H1 (cell line): ENCODE measurements at regions not wholly inside any gene's neighbourhood (a gene's known extent, or its start where the extent isn't known, plus 50 kb on each side); places are given as distances from the start of the nearest gene placed in this dataset.

Experiments
- CTCF ChIA-PET: fragments of 300-600 bp; sonication (Branson Sonifier 250); formaldehyde crosslinking; loops from one replicate; lab custom pipeline; 2021; ENCODE audit not compliant: partially characterized antibody; lab: Charles Lee
- POLR2A ChIA-PET: fragments of 300-600 bp; sonication (Branson Sonifier 250); formaldehyde crosslinking; loops from one replicate; lab custom pipeline; 2021; ENCODE audit warnings: inconsistent platforms; ENCODE audit not compliant: partially characterized antibody; lab: Charles Lee
- DNase-seq, 2 experiments: peaks; one replicate each; pipeline versions ENCODE4 v3.0.0 to v3.0.0-alpha.2; 2010 to 2022; ENCODE audit warnings: low spot score in 2 of 2, low read depth in 1 of 2, mixed read lengths in 1 of 2
- FAIRE-seq: peaks from 2 replicates; lab custom pipeline; 2011; peaks lifted over from hg19 to GRCh38; lab: Jason Lieb, UNC
- H2AFZ ChIP-seq: 2 replicates; pipeline ENCODE4 v1.8.1; 2012; ENCODE audit warnings: low read length, inconsistent platforms
- H2AK5ac ChIP-seq: 2 replicates; pipeline ENCODE4 v1.6.1; 2013; ENCODE audit warnings: low read depth, low read length
- H2BK120ac ChIP-seq: replicated peaks from 2 replicates; pipeline ENCODE3; 2013; ENCODE audit warnings: low read depth, low read length, inconsistent platforms
- H2BK12ac ChIP-seq: 2 replicates; pipeline ENCODE4 v1.6.1; 2013; ENCODE audit warnings: low read depth, low read length
- H2BK15ac ChIP-seq: 2 replicates; pipeline ENCODE4 v1.6.1; 2013; ENCODE audit warnings: low read length
- H2BK20ac ChIP-seq: 2 replicates; pipeline ENCODE4 v1.6.1; 2013; ENCODE audit warnings: low read length
- H2BK5ac ChIP-seq: 2 replicates; pipeline ENCODE4 v1.6.1; 2013; ENCODE audit warnings: low read depth, low read length
- H3K14ac ChIP-seq: 2 replicates; pipeline ENCODE4 v1.6.1; 2013; ENCODE audit warnings: inconsistent platforms; ENCODE audit not compliant: insufficient read length
- H3K18ac ChIP-seq: 2 replicates; pipeline ENCODE4 v1.6.1; 2013; ENCODE audit warnings: low read length; ENCODE audit errors: extremely low read depth
- H3K23ac ChIP-seq: 2 replicates; pipeline ENCODE4 v1.6.1; 2013; ENCODE audit warnings: inconsistent platforms; ENCODE audit not compliant: insufficient read length
- H3K23me2 ChIP-seq: 2 replicates; pipeline ENCODE4 v1.6.1; 2013; ENCODE audit warnings: low read depth, low read length
- H3K27ac ChIP-seq: 2 replicates; pipeline ENCODE4 v1.6.1; 2011; ENCODE audit warnings: low read depth, low read length, inconsistent platforms
- H3K27me3 ChIP-seq, 4 experiments: replicated peaks in 1 of 4; 1 replicate in 1 of 4; 2 replicates in 3 of 4; pipeline versions ENCODE4 v1.6.1 to v1.8.1; 2011 to 2013; ENCODE audit warnings: low read length in 3 of 4, mild to moderate bottlenecking in 3 of 4, inconsistent platforms in 2 of 4, mixed read lengths in 2 of 4, moderate library complexity in 1 of 4; ENCODE audit not compliant: control insufficient read depth in 3 of 4, insufficient read depth in 3 of 4; ENCODE audit errors: extremely low read depth in 1 of 4
- H3K36me3 ChIP-seq, 4 experiments: 2 replicates each; pipeline versions ENCODE4 v1.6.1 to v1.8.1; 2011 to 2013; ENCODE audit warnings: mild to moderate bottlenecking in 4 of 4, low read length in 3 of 4, moderate library complexity in 2 of 4, control low read depth in 1 of 4, inconsistent platforms in 1 of 4; ENCODE audit not compliant: insufficient read depth in 4 of 4, control insufficient read depth in 2 of 4
- H3K4ac ChIP-seq: replicated peaks from 2 replicates; pipeline ENCODE3; 2013; ENCODE audit warnings: low read length, low read depth, mixed read lengths, inconsistent platforms; ENCODE audit not compliant: insufficient read length
- H3K4me1 ChIP-seq, 4 experiments: replicated peaks in 1 of 4; 1 replicate in 1 of 4; 2 replicates in 3 of 4; pipeline versions ENCODE4 v1.6.1 to v1.8.1; 2011 to 2013; ENCODE audit warnings: low read length in 3 of 4, inconsistent platforms in 2 of 4, mixed read lengths in 1 of 4; ENCODE audit not compliant: insufficient read depth in 4 of 4, control insufficient read depth in 3 of 4
- H3K4me2 ChIP-seq, 2 experiments: 2 replicates each; pipeline versions ENCODE4 v1.6.1 to v1.8.1; 2011 to 2013; ENCODE audit warnings: low read depth in 2 of 2, low read length in 2 of 2, control low read depth in 1 of 2, inconsistent platforms in 1 of 2, mild to moderate bottlenecking in 1 of 2; ENCODE audit not compliant: insufficient read depth in 1 of 2
- H3K4me3 ChIP-seq, 4 experiments: fragments of 200-600, 300-600 bp in 1 of 4; sonication (generic), shearing (Covaris generic), sonication (Bioruptor Twin) in 1 of 4; 2 replicates each; pipeline versions ENCODE4 v1.5.1 to v1.8.1; 2011 to 2016; ENCODE audit warnings: low read length in 4 of 4, low read depth in 3 of 4, control low read depth in 2 of 4, inconsistent platforms in 2 of 4, mild to moderate bottlenecking in 2 of 4, mixed read lengths in 1 of 4, moderate library complexity in 1 of 4; ENCODE audit not compliant: insufficient read depth in 2 of 4; ENCODE audit errors: extremely low read depth in 1 of 4
- H3K56ac ChIP-seq: replicated peaks from 2 replicates; pipeline ENCODE3; 2013; ENCODE audit warnings: low read depth, mild to moderate bottlenecking, mixed read lengths, low read length, inconsistent platforms; ENCODE audit not compliant: insufficient read length
- H3K79me1 ChIP-seq: 2 replicates; pipeline ENCODE4 v1.6.1; 2013; ENCODE audit warnings: low read depth, low read length, control low read depth
- H3K79me2 ChIP-seq, 2 experiments: 2 replicates each; pipeline versions ENCODE4 v1.6.1 to v1.8.1; 2012 to 2013; ENCODE audit warnings: low read length in 2 of 2, mild to moderate bottlenecking in 2 of 2, inconsistent platforms in 1 of 2; ENCODE audit not compliant: insufficient read depth in 2 of 2, control insufficient read depth in 1 of 2
- H3K9ac ChIP-seq, 4 experiments: replicated peaks in 1 of 4; 1 replicate in 1 of 4; 2 replicates in 3 of 4; pipeline versions ENCODE4 v1.6.1 to v1.8.1; 2011 to 2013; ENCODE audit warnings: low read depth in 3 of 4, low read length in 3 of 4, control low read depth in 2 of 4, mild to moderate bottlenecking in 2 of 4, moderate library complexity in 2 of 4, inconsistent platforms in 1 of 4; ENCODE audit errors: extremely low read depth in 1 of 4
- H3K9me3 ChIP-seq, 2 experiments: 2 replicates each; pipeline versions ENCODE4 v1.6.1 to v1.8.1; 2012 to 2013; ENCODE audit warnings: mild to moderate bottlenecking in 2 of 2, moderate library complexity in 2 of 2, control low read depth in 1 of 2, inconsistent platforms in 1 of 2, low read depth in 1 of 2, low read length in 1 of 2, mixed read lengths in 1 of 2; ENCODE audit not compliant: insufficient read depth in 2 of 2
- H4K20me1 ChIP-seq, 2 experiments: replicated peaks in 1 of 2; 2 replicates each; pipeline versions ENCODE3 to v1.8.1; 2011 to 2013; ENCODE audit warnings: inconsistent platforms in 2 of 2, low read length in 2 of 2, mild to moderate bottlenecking in 1 of 2; ENCODE audit not compliant: insufficient read depth in 2 of 2, control insufficient read depth in 1 of 2
- H4K5ac ChIP-seq: 2 replicates; pipeline ENCODE4 v1.6.1; 2013; ENCODE audit warnings: low read length, low read depth, mixed read lengths, inconsistent platforms; ENCODE audit not compliant: insufficient read length
- H4K8ac ChIP-seq: 2 replicates; pipeline ENCODE4 v1.8.0; 2013; ENCODE audit warnings: mild to moderate bottlenecking, moderate library complexity, low read length, inconsistent platforms; ENCODE audit not compliant: insufficient read depth; ENCODE audit errors: extremely low read depth
- H4K91ac ChIP-seq: replicated peaks from 2 replicates; pipeline ENCODE3; 2013; ENCODE audit warnings: low read length, mixed read lengths, inconsistent platforms; ENCODE audit not compliant: insufficient read length
- EP300 ChIP-seq, 2 experiments: IDR thresholded peaks; 1 replicate in 1 of 2; 2 replicates in 1 of 2; pipeline ENCODE4 v1.6.1; 2011 to 2012; ENCODE audit warnings: low read depth in 2 of 2, low read length in 2 of 2, mild to moderate bottlenecking in 2 of 2, borderline replicate concordance in 1 of 2, inconsistent platforms in 1 of 2, moderate library complexity in 1 of 2
- WGBS, 2 experiments: shearing (Covaris generic) in 1 of 2; methylation state at CpG; one replicate each; pipeline versions ENCODE4 v1.1.6 to v1.1.7; 2013 to 2015; ENCODE audit warnings: low lambda C conversion rate in 2 of 2, mixed read lengths in 2 of 2, inconsistent platforms in 1 of 2, low coverage in 1 of 2, missing lambda C conversion rate in 1 of 2; ENCODE audit not compliant: insufficient replicate concordance in 2 of 2, insufficient coverage in 1 of 2, insufficient read length in 1 of 2; ENCODE audit errors: extremely low coverage in 1 of 2, missing lambda C conversion rate in 1 of 2; 5-methylcytosine and 5-hydroxymethylcytosine counted together

DNA sequence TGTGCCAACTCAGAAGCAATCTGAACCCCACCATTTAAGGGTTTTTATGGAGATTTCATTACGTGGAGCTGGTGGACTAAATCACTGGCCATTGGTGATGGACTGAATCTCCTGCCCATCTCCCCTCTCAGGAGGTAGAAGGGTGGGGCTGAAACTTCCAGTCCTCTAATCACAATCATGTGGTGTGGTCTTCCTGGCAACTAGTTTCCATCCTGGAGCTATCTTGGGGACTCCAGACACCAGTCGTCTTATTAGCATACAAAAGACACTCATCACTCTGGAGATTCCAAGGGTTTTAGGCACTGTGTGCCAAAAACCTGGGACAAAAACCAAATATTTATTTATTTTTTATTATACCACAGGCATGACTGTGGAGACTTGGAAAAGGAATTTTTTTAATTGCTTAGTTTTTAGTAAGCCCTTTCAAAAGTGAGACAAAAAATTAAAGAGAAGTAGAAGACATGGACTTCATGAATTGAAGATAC lies 203.6 kb downstream of the WNT5A start:
- H2BK15ac ChIP-seq = 0 out of 2 replicates have a peak overlapping the region, but pooled peaks have one; percentile 53
- no peak overlapping the region; a peak in 1 of 8 replicates for H3K4me3 ChIP-seq
- 79% methylated on average over 2 of the region's 2 CpGs; no CpG with 5 or more reads in 1 of the 2 experiments for WGBS, 2 experiments
- no peak overlapping the region for H4K5ac ChIP-seq
- no peaks in the 10 kb centered on the region for H3K9me3 ChIP-seq
- H3K27me3 ChIP-seq = no peaks in the 10 kb centered on the region
- H2BK12ac ChIP-seq = no peak overlapping the region; the same call in 1 of the 2 replicates
- FAIRE-seq (no peak), DNase-seq (no peak)
- no peak overlapping the region for H3K23ac ChIP-seq
- H3K23me2 ChIP-seq = no peaks in the 10 kb centered on the region
- no peak overlapping the region for H3K4ac ChIP-seq
- no peak overlapping the region for H4K91ac ChIP-seq
- H4K8ac ChIP-seq = no peak overlapping the region
- peak overlapping the region; percentile 85 for H2AFZ ChIP-seq
- no peak overlapping the region for H3K56ac ChIP-seq
- H3K79me2 ChIP-seq = no peaks in the 10 kb centered on the region
- H3K14ac ChIP-seq = no peak overlapping the region
- H2BK120ac ChIP-seq = no peak overlapping the region
- no peak overlapping the region for H2BK5ac ChIP-seq
- TF ChIP-seq EP300 (IDR thresholded peaks at IDR 0.05; ENCODE audit: borderline replicate concordance in 1 of 2, low read depth in 2 of 2, low read length in 2 of 2) = no peak
- no peak overlapping the region for H2BK20ac ChIP-seq
- POLR2A ChIA-PET = interaction anchor here (0.8 kb wide), 1 partner anchor 11 kb away, joined by 3 read pairs; no protein-coding TSS in a partner anchor
- H3K9ac ChIP-seq = no peak overlapping the region
- no peaks in the 10 kb centered on the region for H4K20me1 ChIP-seq
- peaks cover 0 to 8% (median 4%) of the 10 kb centered on the region in 4 experiments; a peak in 4 of 7 replicates for H3K4me1 ChIP-seq
- no peak overlapping the region for H3K27ac ChIP-seq
- H3K36me3 ChIP-seq = no peaks in the 10 kb centered on the region
- CTCF ChIA-PET = interaction anchor here (1.3 kb wide), 1 partner anchor 438 kb away, joined by 4 read pairs; no protein-coding TSS in a partner anchor
- no peak overlapping the region for H3K4me2 ChIP-seq
- H3K18ac ChIP-seq = 0 out of 2 replicates have a peak overlapping the region, but pooled peaks have one; percentile 28
- no peak overlapping the region for H2AK5ac ChIP-seq
- no peaks in the 10 kb centered on the region for H3K79me1 ChIP-seq
